ENCODE measurements at regions not wholly inside any gene's neighbourhood (a gene's known extent, or its start where the extent isn't known, plus 50 kb on each side); places are given as distances from the start of the nearest gene placed in this dataset.
A peak's percentile ranks its signal among the peaks of the same experiment; 100 is the strongest.

GRCh38 chr3:141418751-141419150 lies 50.4 kb downstream of the ZBTB38 start:
- no peak for TF ChIP-seq CTCF (conservative IDR thresholded peaks at IDR 0.05; ENCODE audit: low read length)
- DNase-seq (ENCODE audit: low read depth): no peak
- no peak overlapping the region for H3K4me3 ChIP-seq (ENCODE audit: low read length)

DNA sequence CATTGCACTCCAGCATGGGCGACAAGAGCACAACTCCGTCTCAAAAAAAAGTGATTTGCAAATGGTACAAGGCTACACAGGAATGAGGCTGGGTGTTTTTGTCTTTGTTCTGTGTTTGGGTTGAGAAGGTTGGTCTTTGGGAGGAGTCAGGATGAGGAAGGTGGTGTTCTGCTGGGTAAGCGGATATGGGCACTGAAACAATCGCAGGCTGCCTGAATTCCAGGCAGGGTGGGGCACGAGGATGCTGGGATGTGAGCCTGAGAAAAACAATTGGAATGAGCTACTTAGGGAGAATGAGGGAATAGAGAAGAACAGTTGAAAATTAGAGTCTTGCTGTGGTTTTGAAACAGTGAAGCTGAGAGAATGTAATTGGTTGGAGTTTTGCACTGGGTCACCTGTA lies 51.6 kb downstream of the ZBTB38 start:
- H3K4me3 ChIP-seq (ENCODE audit: low read length): no peak overlapping the region
- TF ChIP-seq CTCF (conservative IDR thresholded peaks at IDR 0.05; ENCODE audit: low read length): no peak
- DNase-seq (ENCODE audit: low read depth): peak; percentile 48

DNA sequence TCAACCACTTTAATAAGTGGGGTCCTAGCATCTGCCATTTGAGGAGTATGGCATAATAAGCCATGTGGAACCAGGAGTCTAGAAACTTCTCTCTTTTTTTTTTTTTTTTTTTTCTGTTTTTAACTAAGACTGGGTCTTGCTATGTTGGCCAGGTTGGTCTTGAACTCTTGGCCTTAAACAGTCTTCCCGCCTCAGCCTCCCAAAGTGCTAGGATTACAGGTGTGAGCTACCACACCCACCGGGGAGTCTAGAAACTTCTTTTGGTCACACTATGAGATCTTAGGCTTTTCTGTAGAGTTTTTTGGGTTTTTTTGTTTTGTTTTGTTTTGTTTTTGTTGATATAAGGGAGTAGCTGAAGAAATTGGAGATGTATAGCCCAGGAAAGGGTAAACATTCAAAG lies 52.9 kb downstream of the ZBTB38 start:
- TF ChIP-seq CTCF (conservative IDR thresholded peaks at IDR 0.05; ENCODE audit: low read length): no peak
- no peak overlapping the region for H3K4me3 ChIP-seq (ENCODE audit: low read length)
- DNase-seq (ENCODE audit: low read depth): no peak

GRCh38 chr3:141421639-141422319 lies 53.5 kb downstream of the ZBTB38 start:
- no peak overlapping the region for H3K4me3 ChIP-seq (ENCODE audit: low read length)
- TF ChIP-seq CTCF (conservative IDR thresholded peaks at IDR 0.05; ENCODE audit: low read length): no peak
- DNase-seq (ENCODE audit: low read depth): peak; percentile 66

DNA sequence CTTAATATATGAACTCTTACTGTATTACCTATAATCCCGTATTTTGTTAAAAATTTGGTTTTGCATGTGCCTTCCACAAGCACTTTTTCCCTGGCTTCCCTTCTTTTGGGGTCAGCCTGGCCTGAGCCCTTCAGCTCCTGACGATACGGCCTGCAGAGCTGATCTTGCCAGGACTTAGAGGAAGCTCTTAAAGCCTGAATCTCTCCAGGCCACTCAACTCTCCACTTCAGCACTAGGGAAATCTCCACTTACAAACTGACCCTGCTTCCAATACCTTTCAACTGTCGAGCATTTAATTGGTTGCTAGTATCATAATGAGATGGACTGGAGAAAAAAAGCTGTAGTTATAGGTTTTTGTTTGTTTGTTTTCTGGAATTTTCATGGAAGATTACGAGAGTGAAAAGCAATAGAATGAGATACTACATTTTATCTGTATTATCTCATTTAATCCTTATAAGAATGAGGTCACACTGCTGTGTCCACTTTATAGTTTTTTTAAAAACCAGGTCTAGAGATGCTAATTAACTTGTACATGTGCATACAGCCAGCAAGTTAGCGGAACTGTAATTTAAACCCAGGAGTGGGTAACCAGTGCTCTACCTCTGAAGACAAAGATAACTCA lies 54.8 kb downstream of the ZBTB38 start:
- no peak overlapping the region for H3K4me3 ChIP-seq (ENCODE audit: low read length)
- DNase-seq (ENCODE audit: low read depth): no peak
- TF ChIP-seq CTCF (conservative IDR thresholded peaks at IDR 0.05; ENCODE audit: low read length): no peak

GRCh38 chr3:141425523-141426233 lies 57.4 kb downstream of the ZBTB38 start:
- DNase-seq (ENCODE audit: low read depth): peak; percentile 40
- H3K4me3 ChIP-seq (ENCODE audit: low read length): no peak overlapping the region
- no peak for TF ChIP-seq CTCF (conservative IDR thresholded peaks at IDR 0.05; ENCODE audit: low read length)
